GM18867 (cell line): ENCODE measurements at regions not wholly inside any gene's neighbourhood (a gene's known extent, or its start where the extent isn't known, plus 50 kb on each side); places are given as distances from the start of the nearest gene placed in this dataset.
"Not testable (repeated sequence)": the region's sequence is repeated elsewhere in the genome, so short reads cannot be mapped to it uniquely, and the experiment has no call there.

Experiments
- ATAC-seq: cut with Tn5 transposase; IDR thresholded peaks from one replicate; pipeline ENCODE4 v1.9.1; 2021; ENCODE audit warnings: mild to moderate bottlenecking, moderate library complexity; ENCODE audit not compliant: unreplicated experiment

GRCh38 chr12:69171881-69172280 is 67.5 kb upstream of the CPSF6 start:
- ATAC-seq = no peak

DNA sequence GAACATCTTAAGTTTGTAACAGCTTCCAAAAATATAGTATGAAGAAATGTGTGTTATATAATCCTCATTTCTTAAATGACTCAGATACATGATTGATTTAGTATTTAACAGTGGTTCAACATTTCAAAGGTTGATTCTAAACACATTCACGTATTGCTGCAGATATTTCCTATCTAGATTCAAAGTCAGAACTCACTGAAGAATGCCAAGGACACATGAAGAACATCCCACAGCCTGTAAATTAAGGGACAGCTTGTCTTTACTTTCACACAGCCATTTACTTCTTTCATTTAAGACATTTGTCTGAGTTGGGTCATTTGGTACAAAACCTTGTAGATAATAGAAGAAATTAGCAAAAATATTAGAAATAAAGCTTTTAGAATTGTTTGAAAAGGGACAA is 66.9 kb upstream of the CPSF6 start:
- no peak for ATAC-seq

DNA sequence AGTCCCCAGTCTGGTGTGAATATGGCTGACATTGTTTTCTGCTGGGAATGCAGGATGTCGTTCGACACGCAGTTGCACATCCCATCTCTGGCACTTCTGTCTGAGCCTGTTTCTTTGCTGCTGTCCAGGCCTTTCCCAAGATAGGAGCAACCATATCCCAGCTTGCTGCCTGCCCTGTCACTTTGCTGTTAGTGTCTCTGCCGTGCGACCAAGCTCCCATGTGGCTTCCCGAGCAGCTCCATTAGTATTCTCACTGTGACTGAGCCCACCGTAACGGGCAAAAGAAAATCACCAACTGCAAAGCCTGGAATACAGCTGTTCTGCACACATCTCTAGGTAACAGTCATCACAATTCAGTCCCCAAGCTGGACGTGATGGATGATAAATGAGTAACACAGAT is 66.0 kb upstream of the CPSF6 start:
- ATAC-seq = no peak

GRCh38 chr12:69179786-69180185 is 59.6 kb upstream of the CPSF6 start:
- no peak for ATAC-seq

GRCh38 chr12:69187572-69187971 is 51.8 kb upstream of the CPSF6 start:
- ATAC-seq = not testable (repeated sequence)

GRCh38 chr12:69189378-69189978 is 49.9 kb upstream of the CPSF6 start:
- no peak for ATAC-seq
